ENCODE measurements at regions not wholly inside any gene's neighbourhood (a gene's known extent, or its start where the extent isn't known, plus 50 kb on each side); places are given as distances from the start of the nearest gene placed in this dataset.

- H3K9me3 Mint-ChIP-seq, result peaks cover 54% of the 10 kb centered on the region
- no peak for TF ChIP-seq CTCF (IDR thresholded peaks at IDR 0.05)
- no peaks in the 10 kb centered on the region; the same call in 1 of the 2 replicates for H3K36me3 Mint-ChIP-seq (ENCODE audit: low read depth)
- DNase-seq, result no peak
- H3K4me3 Mint-ChIP-seq, result no peak overlapping the region
- no peaks in the 10 kb centered on the region for H3K4me1 Mint-ChIP-seq (ENCODE audit: low read depth)
- no peak overlapping the region for H3K27ac Mint-ChIP-seq
- no peaks in the 10 kb centered on the region for H3K27me3 Mint-ChIP-seq (ENCODE audit: insufficient read depth)
Measured at GRCh38 chr14:66032800-66033199, 453.4 kb upstream of the CCDC196 start.

GRCh38 chr14:66036547-66036946, 449.6 kb upstream of the CCDC196 start:
- Mint-ChIP-seq H3K4me3 (no peak overlapping the region), H3K4me1 (ENCODE audit: low read depth) (no peaks in the 10 kb centered on the region), H3K9me3 (peaks cover 43% of the 10 kb centered on the region), H3K27me3 (ENCODE audit: insufficient read depth) (0 out of 2 replicates have a peak, but pooled peaks cover 4% of the 10 kb centered on the region), H3K36me3 (ENCODE audit: low read depth) (no peaks in the 10 kb centered on the region), H3K27ac (no peak overlapping the region)
- no peak for TF ChIP-seq CTCF (IDR thresholded peaks at IDR 0.05)
- DNase-seq, result no peak

- no peak for DNase-seq
- Mint-ChIP-seq H3K27ac (no peak overlapping the region), H3K4me3 (no peak overlapping the region), H3K4me1 (ENCODE audit: low read depth) (no peaks in the 10 kb centered on the region), H3K36me3 (ENCODE audit: low read depth) (no peaks in the 10 kb centered on the region), H3K9me3 (peaks cover 39% of the 10 kb centered on the region), H3K27me3 (ENCODE audit: insufficient read depth) (0 out of 2 replicates have a peak, but pooled peaks cover 4% of the 10 kb centered on the region)
- no peak for TF ChIP-seq CTCF (IDR thresholded peaks at IDR 0.05)
Measured at GRCh38 chr14:66037361-66037760, 448.8 kb upstream of the CCDC196 start.

GRCh38 chr14:66038212-66038611, 448.0 kb upstream of the CCDC196 start:
- H3K4me3 Mint-ChIP-seq, result no peak overlapping the region
- H3K9me3 Mint-ChIP-seq, result peaks cover 38% of the 10 kb centered on the region
- no peaks in the 10 kb centered on the region for H3K4me1 Mint-ChIP-seq (ENCODE audit: low read depth)
- H3K27ac Mint-ChIP-seq, result no peak overlapping the region
- no peak for TF ChIP-seq CTCF (IDR thresholded peaks at IDR 0.05)
- H3K36me3 Mint-ChIP-seq (ENCODE audit: low read depth), result no peaks in the 10 kb centered on the region
- 0 out of 2 replicates have a peak, but pooled peaks cover 4% of the 10 kb centered on the region for H3K27me3 Mint-ChIP-seq (ENCODE audit: insufficient read depth)
- no peak for DNase-seq

GRCh38 chr14:66038618-66039017, 447.6 kb upstream of the CCDC196 start:
- Mint-ChIP-seq H3K4me3 (no peak overlapping the region), H3K27ac (no peak overlapping the region), H3K27me3 (ENCODE audit: insufficient read depth) (0 out of 2 replicates have a peak, but pooled peaks cover 4% of the 10 kb centered on the region), H3K4me1 (ENCODE audit: low read depth) (no peaks in the 10 kb centered on the region), H3K36me3 (ENCODE audit: low read depth) (no peaks in the 10 kb centered on the region), H3K9me3 (peaks cover 36% of the 10 kb centered on the region)
- no peak for DNase-seq
- no peak for TF ChIP-seq CTCF (IDR thresholded peaks at IDR 0.05)

- H3K4me3 Mint-ChIP-seq, result no peak overlapping the region
- TF ChIP-seq CTCF (IDR thresholded peaks at IDR 0.05), result no peak
- H3K9me3 Mint-ChIP-seq, result peaks cover 30% of the 10 kb centered on the region
- no peaks in the 10 kb centered on the region for H3K4me1 Mint-ChIP-seq (ENCODE audit: low read depth)
- no peak for DNase-seq
- 0 out of 2 replicates have a peak, but pooled peaks cover 4% of the 10 kb centered on the region for H3K27me3 Mint-ChIP-seq (ENCODE audit: insufficient read depth)
- H3K27ac Mint-ChIP-seq, result no peak overlapping the region
- no peaks in the 10 kb centered on the region for H3K36me3 Mint-ChIP-seq (ENCODE audit: low read depth)
Measured at GRCh38 chr14:66039495-66039894, 446.7 kb upstream of the CCDC196 start.
